NCI-H146 treated with DMSO at 0.1 percent for 48 hours (cell line): ENCODE measurements at regions not wholly inside any gene's neighbourhood (a gene's known extent, or its start where the extent isn't known, plus 50 kb on each side); places are given as distances from the start of the nearest gene placed in this dataset.

Experiments
- DNase-seq: peaks from one replicate; lab custom pipeline; 2025; ENCODE audit not compliant: unreplicated experiment; lab: John Stamatoyannopoulos, UW

GRCh38 chr10:64463406-64463805 lies 942.2 kb downstream of the REEP3 start:
- DNase-seq: no peak

- DNase-seq: no peak
Observed at GRCh38 chr10:64465653-64466052, 944.5 kb downstream of the REEP3 start.

GRCh38 chr10:64468219-64468618 lies 947.0 kb downstream of the REEP3 start:
- DNase-seq: no peak

- no peak for DNase-seq
Observed at GRCh38 chr10:64476506-64476905, 955.3 kb downstream of the REEP3 start.

GRCh38 chr10:64477791-64478190 lies 956.6 kb downstream of the REEP3 start:
- no peak for DNase-seq

GRCh38 chr10:64484811-64485330 lies 963.7 kb downstream of the REEP3 start:
- DNase-seq: no peak

- no peak for DNase-seq
Observed at GRCh38 chr10:64486149-64486548, 964.9 kb downstream of the REEP3 start.

- DNase-seq: no peak
Observed at GRCh38 chr10:64486901-64487300, 965.7 kb downstream of the REEP3 start.

GRCh38 chr10:64494901-64495300 lies 973.7 kb downstream of the REEP3 start:
- DNase-seq: no peak

- no peak for DNase-seq
Observed at GRCh38 chr10:64497306-64497705, 976.1 kb downstream of the REEP3 start.

GRCh38 chr10:64501807-64502206 lies 980.6 kb downstream of the REEP3 start:
- no peak for DNase-seq

GRCh38 chr10:64502936-64503335 lies 981.7 kb downstream of the REEP3 start:
- DNase-seq: no peak

GRCh38 chr10:64503429-64503828 lies 982.2 kb downstream of the REEP3 start:
- no peak for DNase-seq

GRCh38 chr10:64505501-64505900 lies 984.3 kb downstream of the REEP3 start:
- no peak for DNase-seq

GRCh38 chr10:64506963-64507362 lies 985.8 kb downstream of the REEP3 start:
- no peak for DNase-seq

GRCh38 chr10:64507651-64508028 lies 986.4 kb downstream of the REEP3 start:
- DNase-seq: no peak

- no peak for DNase-seq
Observed at GRCh38 chr10:64508029-64508661, 986.9 kb downstream of the REEP3 start.

- no peak for DNase-seq
Observed at GRCh38 chr10:64515970-64516699, 994.9 kb downstream of the REEP3 start.

GRCh38 chr10:64518456-64518855 lies 997.3 kb downstream of the REEP3 start:
- no peak for DNase-seq

- no peak for DNase-seq
Observed at GRCh38 chr10:64519427-64519826, 998.2 kb downstream of the REEP3 start.

GRCh38 chr10:64519831-64520230 lies 998.6 kb downstream of the REEP3 start:
- DNase-seq: no peak

GRCh38 chr10:64523065-64523759 lies 1002.0 kb downstream of the REEP3 start:
- DNase-seq: no peak
